Breast epithelium (tissue), 3 donors: ENCODE measurements at regions not wholly inside any gene's neighbourhood (a gene's known extent, or its start where the extent isn't known, plus 50 kb on each side); places are given as distances from the start of the nearest gene placed in this dataset.

Experiments
- POLR2AphosphoS5 ChIP-seq, 3 donors: sonication (generic); formaldehyde crosslinking; IDR thresholded peaks; one replicate each; pipeline ENCODE4 v1.6.1; 2017; ENCODE audit warnings: antibody characterized with exemption in 3 of 3
- TF ChIP-seq, protein P1 (sequence below), 3 donors: fragments of 450-650 bp; IDR thresholded peaks; one replicate each; pipeline ENCODE4 v1.5.1; 2016 to 2017; ENCODE audit warnings: antibody characterized with exemption in 3 of 3, mild to moderate bottlenecking in 3 of 3, moderate library complexity in 3 of 3

DNA sequence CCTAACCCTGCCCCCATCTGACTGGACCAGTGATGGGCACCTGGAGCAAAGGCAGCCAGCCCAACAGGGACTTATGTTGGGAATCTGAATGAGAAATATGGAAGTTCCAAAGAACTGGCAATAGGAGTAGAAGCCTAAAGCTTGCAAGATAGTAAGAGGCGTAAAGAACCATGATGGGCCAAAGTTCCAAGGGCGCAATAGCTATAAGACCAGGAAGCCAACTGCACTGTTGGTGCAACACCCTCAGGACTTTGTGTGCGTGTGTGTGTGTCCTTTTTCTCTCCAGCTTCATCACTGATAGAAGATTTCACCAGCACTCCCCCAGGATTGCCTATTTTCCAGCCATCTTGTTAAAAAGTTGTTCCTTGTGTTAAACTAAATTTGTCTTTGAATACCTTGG lies 92.8 kb downstream of the ZNF608 start:
- TF ChIP-seq, protein P1, sequence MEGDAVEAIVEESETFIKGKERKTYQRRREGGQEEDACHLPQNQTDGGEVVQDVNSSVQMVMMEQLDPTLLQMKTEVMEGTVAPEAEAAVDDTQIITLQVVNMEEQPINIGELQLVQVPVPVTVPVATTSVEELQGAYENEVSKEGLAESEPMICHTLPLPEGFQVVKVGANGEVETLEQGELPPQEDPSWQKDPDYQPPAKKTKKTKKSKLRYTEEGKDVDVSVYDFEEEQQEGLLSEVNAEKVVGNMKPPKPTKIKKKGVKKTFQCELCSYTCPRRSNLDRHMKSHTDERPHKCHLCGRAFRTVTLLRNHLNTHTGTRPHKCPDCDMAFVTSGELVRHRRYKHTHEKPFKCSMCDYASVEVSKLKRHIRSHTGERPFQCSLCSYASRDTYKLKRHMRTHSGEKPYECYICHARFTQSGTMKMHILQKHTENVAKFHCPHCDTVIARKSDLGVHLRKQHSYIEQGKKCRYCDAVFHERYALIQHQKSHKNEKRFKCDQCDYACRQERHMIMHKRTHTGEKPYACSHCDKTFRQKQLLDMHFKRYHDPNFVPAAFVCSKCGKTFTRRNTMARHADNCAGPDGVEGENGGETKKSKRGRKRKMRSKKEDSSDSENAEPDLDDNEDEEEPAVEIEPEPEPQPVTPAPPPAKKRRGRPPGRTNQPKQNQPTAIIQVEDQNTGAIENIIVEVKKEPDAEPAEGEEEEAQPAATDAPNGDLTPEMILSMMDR (IDR thresholded peaks at IDR 0.05): no peak
- TF ChIP-seq POLR2AphosphoS5 (IDR thresholded peaks at IDR 0.05): no peak
